HEK293 (cell line): ENCODE measurements at regions not wholly inside any gene's neighbourhood (a gene's known extent, or its start where the extent isn't known, plus 50 kb on each side); places are given as distances from the start of the nearest gene placed in this dataset.
A peak's percentile ranks its signal among the peaks of the same experiment; 100 is the strongest.

Source experiments
- CTCF ChIA-PET: fragments of 350-600 bp; formaldehyde crosslinking; extraction: SDS; loops from one replicate; lab custom pipeline; 2021; ENCODE audit warnings: antibody characterized with exemption; lab: Yijun Ruan, JAX
- POLR2A ChIA-PET: fragments of 300-600 bp; formaldehyde crosslinking; extraction: SDS; loops from one replicate; lab custom pipeline; 2020; ENCODE audit warnings: antibody characterized with exemption, inconsistent platforms; lab: Yijun Ruan, JAX
- H3K27ac ChIP-seq: fragments of 200-500 bp; sonication (Bioruptor generic); 2 replicates; pipeline ENCODE4 v1.5.1; 2014; ENCODE audit warnings: low read depth, low read length, control low read depth, inconsistent platforms; ENCODE audit errors: extremely low read depth
- H3K36me3 ChIP-seq, 2 experiments: fragments of 200-500 bp in 1 of 2; sonication (Bioruptor generic) in 1 of 2; 1 replicate in 1 of 2; 2 replicates in 1 of 2; pipeline ENCODE4 v1.5.1; 2014 to 2017; ENCODE audit warnings: inconsistent platforms in 2 of 2, low read length in 2 of 2; ENCODE audit not compliant: control insufficient read depth in 2 of 2, insufficient read depth in 1 of 2
- H3K4me1 ChIP-seq: fragments of 200-500 bp; sonication (Bioruptor generic); 2 replicates; pipeline ENCODE4 v1.5.1; 2014; ENCODE audit warnings: mild to moderate bottlenecking, low read length, inconsistent platforms; ENCODE audit not compliant: control insufficient read depth, insufficient read depth
- H3K4me3 ChIP-seq: 2 replicates; pipeline ENCODE4 v1.5.1; 2011; ENCODE audit warnings: low read depth, mild to moderate bottlenecking, control low read depth, low read length, moderate library complexity
- H3K9me3 ChIP-seq: fragments of 200-500 bp; sonication (Bioruptor generic); 2 replicates; pipeline ENCODE4 v1.5.1; 2014; ENCODE audit warnings: low read depth, low read length, inconsistent platforms; ENCODE audit not compliant: control insufficient read depth, insufficient read depth
- ATF2 ChIP-seq: fragments of 450-650 bp; formaldehyde crosslinking; IDR thresholded peaks from 2 replicates; pipeline ENCODE4 v1.5.1; 2016; ENCODE audit warnings: missing biosample characterization, missing genetic modification characterization, low read depth
- GFI1B ChIP-seq: fragments of 450-650 bp; formaldehyde crosslinking; IDR thresholded peaks from 2 replicates; pipeline ENCODE4 v1.5.1; 2016; ENCODE audit warnings: missing biosample characterization, missing genetic modification characterization
- GLIS1 ChIP-seq: fragments of 450-650 bp; formaldehyde crosslinking; IDR thresholded peaks from 2 replicates; pipeline ENCODE4 v1.5.1; 2016; ENCODE audit warnings: missing biosample characterization, missing genetic modification characterization
- KLF1 ChIP-seq: fragments of 450-650 bp; formaldehyde crosslinking; IDR thresholded peaks from 2 replicates; pipeline ENCODE4 v1.5.1; 2016; ENCODE audit warnings: missing biosample characterization, missing genetic modification characterization
- KLF8 ChIP-seq: fragments of 450-650 bp; formaldehyde crosslinking; IDR thresholded peaks from 2 replicates; pipeline ENCODE4 v1.5.1; 2016; ENCODE audit warnings: missing biosample characterization, missing genetic modification characterization
- MYNN ChIP-seq: fragments of 450-650 bp; formaldehyde crosslinking; IDR thresholded peaks from 2 replicates; pipeline ENCODE4 v1.5.1; 2016; ENCODE audit warnings: missing biosample characterization, missing genetic modification characterization, borderline replicate concordance
- SETDB1 ChIP-seq: IDR thresholded peaks from one replicate; pipeline ENCODE4 v1.6.1; 2017; ENCODE audit warnings: mild to moderate bottlenecking, low read length, moderate library complexity, mixed read lengths; ENCODE audit not compliant: insufficient read length
- ZBTB11 ChIP-seq: fragments of 450-650 bp; formaldehyde crosslinking; conservative IDR thresholded peaks from 2 replicates; pipeline ENCODE4 v1.5.1; 2016; ENCODE audit warnings: low read depth, missing biosample characterization, missing genetic modification characterization
- ZBTB26 ChIP-seq: fragments of 450-650 bp; formaldehyde crosslinking; optimal IDR thresholded peaks from 2 replicates; pipeline ENCODE3; 2016; ENCODE audit warnings: missing biosample characterization, mild to moderate bottlenecking, missing genetic modification characterization
- ZBTB49 ChIP-seq: fragments of 450-650 bp; formaldehyde crosslinking; IDR thresholded peaks from 2 replicates; pipeline ENCODE4 v1.5.1; 2016; ENCODE audit warnings: missing biosample characterization, missing genetic modification characterization, low read depth
- ZNF140 ChIP-seq: fragments of 450-650 bp; formaldehyde crosslinking; IDR thresholded peaks from 2 replicates; pipeline ENCODE4 v1.5.1; 2016; ENCODE audit warnings: missing biosample characterization, missing genetic modification characterization
- ZNF155 ChIP-seq: fragments of 450-650 bp; formaldehyde crosslinking; IDR thresholded peaks from 2 replicates; pipeline ENCODE4 v1.5.1; 2016; ENCODE audit warnings: missing biosample characterization, missing genetic modification characterization
- ZNF211 ChIP-seq: fragments of 450-650 bp; formaldehyde crosslinking; IDR thresholded peaks from 2 replicates; pipeline ENCODE4 v1.5.1; 2016; ENCODE audit warnings: low read depth, missing biosample characterization, missing genetic modification characterization
- ZNF214 ChIP-seq: fragments of 450-650 bp; formaldehyde crosslinking; IDR thresholded peaks from 2 replicates; pipeline ENCODE4 v1.5.1; 2017; ENCODE audit warnings: missing biosample characterization, mild to moderate bottlenecking, missing genetic modification characterization, borderline replicate concordance
- ZNF223 ChIP-seq: fragments of 450-650 bp; formaldehyde crosslinking; IDR thresholded peaks from 2 replicates; pipeline ENCODE4 v1.5.1; 2016; ENCODE audit warnings: missing biosample characterization, missing genetic modification characterization
- ZNF26 ChIP-seq: fragments of 450-650 bp; formaldehyde crosslinking; IDR thresholded peaks from 2 replicates; pipeline ENCODE4 v1.5.1; 2016; ENCODE audit warnings: missing biosample characterization, missing genetic modification characterization
- ZNF341 ChIP-seq: fragments of 450-650 bp; formaldehyde crosslinking; IDR thresholded peaks from 2 replicates; pipeline ENCODE4; 2016; ENCODE audit warnings: low read depth, missing biosample characterization, missing genetic modification characterization
- ZNF48 ChIP-seq: fragments of 450-650 bp; formaldehyde crosslinking; IDR thresholded peaks from 2 replicates; pipeline ENCODE4 v1.5.1; 2016; ENCODE audit warnings: missing biosample characterization, missing genetic modification characterization
- ZNF549 ChIP-seq: fragments of 450-650 bp; IDR thresholded peaks from 2 replicates; pipeline ENCODE4 v1.5.1; 2018; ENCODE audit warnings: missing biosample characterization, missing genetic modification characterization, mild to moderate bottlenecking, inconsistent platforms, moderate library complexity
- ZNF555 ChIP-seq: fragments of 450-650 bp; formaldehyde crosslinking; conservative IDR thresholded peaks from 2 replicates; pipeline ENCODE4 v1.5.1; 2017; ENCODE audit warnings: missing biosample characterization, mild to moderate bottlenecking, missing genetic modification characterization, inconsistent platforms
- ZNF596 ChIP-seq: fragments of 450-650 bp; IDR thresholded peaks from 2 replicates; pipeline ENCODE4 v1.5.0; 2018; ENCODE audit warnings: missing biosample characterization, mild to moderate bottlenecking, missing genetic modification characterization, moderate library complexity
- ZSCAN30 ChIP-seq: fragments of 450-650 bp; IDR thresholded peaks from 2 replicates; pipeline ENCODE4 v1.5.1; 2018; ENCODE audit warnings: missing biosample characterization, mild to moderate bottlenecking, missing genetic modification characterization, moderate library complexity

GRCh38 chr10:3712707-3713106 lies 72.3 kb downstream of the KLF6 start:
- H3K4me1 ChIP-seq = no peaks in the 10 kb centered on the region
- CTCF ChIA-PET = no interaction called here

GRCh38 chr10:3711918-3712317 lies 73.1 kb downstream of the KLF6 start:
- TF ChIP-seq ZNF26 (tag by site-specific recombination) (peak; percentile 62; the same call in 1 of the 2 replicates), ZNF211 (tag by site-specific recombination) (no peak), SETDB1 (peak; percentile 71)

More at GRCh38 chr10:3712707-3713106, 72.3 kb downstream of the KLF6 start:
- no peak overlapping the region for H3K4me3 ChIP-seq
- POLR2A ChIA-PET = no interaction called here
- TF ChIP-seq ZNF214 (tag by site-specific recombination) (no peak), ZNF596 (peak; percentile 92), KLF8 (tag by site-specific recombination) (no peak), ZNF341 (tag by site-specific recombination) (no peak)
- no peaks in the 10 kb centered on the region for H3K36me3 ChIP-seq
- H3K27ac ChIP-seq = no peak overlapping the region
- no peaks in the 10 kb centered on the region for H3K9me3 ChIP-seq

GRCh38 chr10:3710764-3711163 lies 74.2 kb downstream of the KLF6 start:
- Histone ChIP-seq H3K4me1 (no peaks in the 10 kb centered on the region), H3K36me3 (no peaks in the 10 kb centered on the region), H3K9me3 (no peaks in the 10 kb centered on the region), H3K4me3 (no peak overlapping the region), H3K27ac (no peak overlapping the region)
- TF ChIP-seq ZNF48 (no peak), GFI1B (tag by site-specific recombination) (no peak), ZNF555 (tag by site-specific recombination) (no peak), ZNF341 (tag by site-specific recombination) (no peak), KLF1 (no peak), ATF2 (tag by site-specific recombination) (no peak), ZNF140 (tag by site-specific recombination) (no peak), ZSCAN30 (tag by site-specific recombination) (no peak), GLIS1 (tag by site-specific recombination) (no peak), ZNF155 (no peak), ZBTB49 (tag by site-specific recombination) (no peak), ZNF223 (tag by site-specific recombination) (no peak), ZNF549 (tag by site-specific recombination) (no peak), ZBTB11 (tag by site-specific recombination) (no peak), MYNN (tag by site-specific recombination) (no peak), ZBTB26 (tag by site-specific recombination) (no peak)
- CTCF ChIA-PET = no interaction called here
- POLR2A ChIA-PET = no interaction called here

More at GRCh38 chr10:3711918-3712317, 73.1 kb downstream of the KLF6 start:
- CTCF ChIA-PET = no interaction called here
- no peak overlapping the region for H3K4me3 ChIP-seq
- H3K36me3 ChIP-seq = no peaks in the 10 kb centered on the region
- H3K4me1 ChIP-seq = no peaks in the 10 kb centered on the region
- no peaks in the 10 kb centered on the region for H3K9me3 ChIP-seq
- no peak overlapping the region for H3K27ac ChIP-seq
- POLR2A ChIA-PET = no interaction called here
